H1 (cell line): ENCODE measurements at regions not wholly inside any gene's neighbourhood (a gene's known extent, or its start where the extent isn't known, plus 50 kb on each side); places are given as distances from the start of the nearest gene placed in this dataset.

ENCODE experiments used
- CTCF ChIA-PET: fragments of 300-600 bp; sonication (Branson Sonifier 250); formaldehyde crosslinking; loops from one replicate; lab custom pipeline; 2021; ENCODE audit not compliant: partially characterized antibody; lab: Charles Lee
- POLR2A ChIA-PET: fragments of 300-600 bp; sonication (Branson Sonifier 250); formaldehyde crosslinking; loops from one replicate; lab custom pipeline; 2021; ENCODE audit warnings: inconsistent platforms; ENCODE audit not compliant: partially characterized antibody; lab: Charles Lee
- DNase-seq, 2 experiments: peaks; one replicate each; pipeline versions ENCODE4 v3.0.0 to v3.0.0-alpha.2; 2010 to 2022; ENCODE audit warnings: low spot score in 2 of 2, low read depth in 1 of 2, mixed read lengths in 1 of 2
- FAIRE-seq: peaks from 2 replicates; lab custom pipeline; 2011; peaks lifted over from hg19 to GRCh38; lab: Jason Lieb, UNC
- H2AFZ ChIP-seq: 2 replicates; pipeline ENCODE4 v1.8.1; 2012; ENCODE audit warnings: low read length, inconsistent platforms
- H2AK5ac ChIP-seq: 2 replicates; pipeline ENCODE4 v1.6.1; 2013; ENCODE audit warnings: low read depth, low read length
- H2BK120ac ChIP-seq: replicated peaks from 2 replicates; pipeline ENCODE3; 2013; ENCODE audit warnings: low read depth, low read length, inconsistent platforms
- H2BK12ac ChIP-seq: 2 replicates; pipeline ENCODE4 v1.6.1; 2013; ENCODE audit warnings: low read depth, low read length
- H2BK15ac ChIP-seq: 2 replicates; pipeline ENCODE4 v1.6.1; 2013; ENCODE audit warnings: low read length
- H2BK20ac ChIP-seq: 2 replicates; pipeline ENCODE4 v1.6.1; 2013; ENCODE audit warnings: low read length
- H2BK5ac ChIP-seq: 2 replicates; pipeline ENCODE4 v1.6.1; 2013; ENCODE audit warnings: low read depth, low read length
- H3K14ac ChIP-seq: 2 replicates; pipeline ENCODE4 v1.6.1; 2013; ENCODE audit warnings: inconsistent platforms; ENCODE audit not compliant: insufficient read length
- H3K18ac ChIP-seq: 2 replicates; pipeline ENCODE4 v1.6.1; 2013; ENCODE audit warnings: low read length; ENCODE audit errors: extremely low read depth
- H3K23ac ChIP-seq: 2 replicates; pipeline ENCODE4 v1.6.1; 2013; ENCODE audit warnings: inconsistent platforms; ENCODE audit not compliant: insufficient read length
- H3K23me2 ChIP-seq: 2 replicates; pipeline ENCODE4 v1.6.1; 2013; ENCODE audit warnings: low read depth, low read length
- H3K27ac ChIP-seq: 2 replicates; pipeline ENCODE4 v1.6.1; 2011; ENCODE audit warnings: low read depth, low read length, inconsistent platforms
- H3K27me3 ChIP-seq, 4 experiments: replicated peaks in 1 of 4; 1 replicate in 1 of 4; 2 replicates in 3 of 4; pipeline versions ENCODE4 v1.6.1 to v1.8.1; 2011 to 2013; ENCODE audit warnings: low read length in 3 of 4, mild to moderate bottlenecking in 3 of 4, inconsistent platforms in 2 of 4, mixed read lengths in 2 of 4, moderate library complexity in 1 of 4; ENCODE audit not compliant: control insufficient read depth in 3 of 4, insufficient read depth in 3 of 4; ENCODE audit errors: extremely low read depth in 1 of 4
- H3K36me3 ChIP-seq, 4 experiments: 2 replicates each; pipeline versions ENCODE4 v1.6.1 to v1.8.1; 2011 to 2013; ENCODE audit warnings: mild to moderate bottlenecking in 4 of 4, low read length in 3 of 4, moderate library complexity in 2 of 4, control low read depth in 1 of 4, inconsistent platforms in 1 of 4; ENCODE audit not compliant: insufficient read depth in 4 of 4, control insufficient read depth in 2 of 4
- H3K4ac ChIP-seq: replicated peaks from 2 replicates; pipeline ENCODE3; 2013; ENCODE audit warnings: low read length, low read depth, mixed read lengths, inconsistent platforms; ENCODE audit not compliant: insufficient read length
- H3K4me1 ChIP-seq, 4 experiments: replicated peaks in 1 of 4; 1 replicate in 1 of 4; 2 replicates in 3 of 4; pipeline versions ENCODE4 v1.6.1 to v1.8.1; 2011 to 2013; ENCODE audit warnings: low read length in 3 of 4, inconsistent platforms in 2 of 4, mixed read lengths in 1 of 4; ENCODE audit not compliant: insufficient read depth in 4 of 4, control insufficient read depth in 3 of 4
- H3K4me2 ChIP-seq, 2 experiments: 2 replicates each; pipeline versions ENCODE4 v1.6.1 to v1.8.1; 2011 to 2013; ENCODE audit warnings: low read depth in 2 of 2, low read length in 2 of 2, control low read depth in 1 of 2, inconsistent platforms in 1 of 2, mild to moderate bottlenecking in 1 of 2; ENCODE audit not compliant: insufficient read depth in 1 of 2
- H3K4me3 ChIP-seq, 4 experiments: fragments of 200-600, 300-600 bp in 1 of 4; sonication (generic), shearing (Covaris generic), sonication (Bioruptor Twin) in 1 of 4; 2 replicates each; pipeline versions ENCODE4 v1.5.1 to v1.8.1; 2011 to 2016; ENCODE audit warnings: low read length in 4 of 4, low read depth in 3 of 4, control low read depth in 2 of 4, inconsistent platforms in 2 of 4, mild to moderate bottlenecking in 2 of 4, mixed read lengths in 1 of 4, moderate library complexity in 1 of 4; ENCODE audit not compliant: insufficient read depth in 2 of 4; ENCODE audit errors: extremely low read depth in 1 of 4
- H3K56ac ChIP-seq: replicated peaks from 2 replicates; pipeline ENCODE3; 2013; ENCODE audit warnings: low read depth, mild to moderate bottlenecking, mixed read lengths, low read length, inconsistent platforms; ENCODE audit not compliant: insufficient read length
- H3K79me1 ChIP-seq: 2 replicates; pipeline ENCODE4 v1.6.1; 2013; ENCODE audit warnings: low read depth, low read length, control low read depth
- H3K79me2 ChIP-seq, 2 experiments: 2 replicates each; pipeline versions ENCODE4 v1.6.1 to v1.8.1; 2012 to 2013; ENCODE audit warnings: low read length in 2 of 2, mild to moderate bottlenecking in 2 of 2, inconsistent platforms in 1 of 2; ENCODE audit not compliant: insufficient read depth in 2 of 2, control insufficient read depth in 1 of 2
- H3K9ac ChIP-seq, 4 experiments: replicated peaks in 1 of 4; 1 replicate in 1 of 4; 2 replicates in 3 of 4; pipeline versions ENCODE4 v1.6.1 to v1.8.1; 2011 to 2013; ENCODE audit warnings: low read depth in 3 of 4, low read length in 3 of 4, control low read depth in 2 of 4, mild to moderate bottlenecking in 2 of 4, moderate library complexity in 2 of 4, inconsistent platforms in 1 of 4; ENCODE audit errors: extremely low read depth in 1 of 4
- H3K9me3 ChIP-seq, 2 experiments: 2 replicates each; pipeline versions ENCODE4 v1.6.1 to v1.8.1; 2012 to 2013; ENCODE audit warnings: mild to moderate bottlenecking in 2 of 2, moderate library complexity in 2 of 2, control low read depth in 1 of 2, inconsistent platforms in 1 of 2, low read depth in 1 of 2, low read length in 1 of 2, mixed read lengths in 1 of 2; ENCODE audit not compliant: insufficient read depth in 2 of 2
- H4K20me1 ChIP-seq, 2 experiments: replicated peaks in 1 of 2; 2 replicates each; pipeline versions ENCODE3 to v1.8.1; 2011 to 2013; ENCODE audit warnings: inconsistent platforms in 2 of 2, low read length in 2 of 2, mild to moderate bottlenecking in 1 of 2; ENCODE audit not compliant: insufficient read depth in 2 of 2, control insufficient read depth in 1 of 2
- H4K5ac ChIP-seq: 2 replicates; pipeline ENCODE4 v1.6.1; 2013; ENCODE audit warnings: low read length, low read depth, mixed read lengths, inconsistent platforms; ENCODE audit not compliant: insufficient read length
- H4K8ac ChIP-seq: 2 replicates; pipeline ENCODE4 v1.8.0; 2013; ENCODE audit warnings: mild to moderate bottlenecking, moderate library complexity, low read length, inconsistent platforms; ENCODE audit not compliant: insufficient read depth; ENCODE audit errors: extremely low read depth
- H4K91ac ChIP-seq: replicated peaks from 2 replicates; pipeline ENCODE3; 2013; ENCODE audit warnings: low read length, mixed read lengths, inconsistent platforms; ENCODE audit not compliant: insufficient read length
- BACH1 ChIP-seq: IDR thresholded peaks from 2 replicates; pipeline ENCODE4 v1.6.1; 2012; ENCODE audit warnings: low read length, improper control_type of control experiment
- BCL11A ChIP-seq, 2 experiments: IDR thresholded peaks; one replicate each; pipeline ENCODE4 v1.6.1; 2011; ENCODE audit warnings: low read depth in 2 of 2, low read length in 2 of 2, mild to moderate bottlenecking in 2 of 2
- CBX5 ChIP-seq: fragments of 300-800, 300-1000 bp; sonication (generic); IDR thresholded peaks from 2 replicates; pipeline ENCODE4 v1.7.1; 2016; ENCODE audit warnings: antibody characterized with exemption, low read length, low read depth
- KDM5A ChIP-seq: fragments of 200-600 bp; IDR thresholded peaks from 2 replicates; pipeline ENCODE4 v1.7.1; 2012; ENCODE audit warnings: mild to moderate bottlenecking, low read length, inconsistent platforms, mixed read lengths
- POLR2AphosphoS5 ChIP-seq: IDR thresholded peaks from 2 replicates; pipeline ENCODE4 v1.6.1; 2011; ENCODE audit warnings: low read depth, low read length
- RAD21 ChIP-seq, 2 experiments: IDR thresholded peaks in 1 of 2; conservative IDR thresholded peaks in 1 of 2; 2 replicates each; pipeline ENCODE4 v1.6.1; 2011; ENCODE audit warnings: low read depth in 2 of 2, low read length in 2 of 2, improper control_type of control experiment in 1 of 2, inconsistent platforms in 1 of 2, mild to moderate bottlenecking in 1 of 2, moderate library complexity in 1 of 2
- RBBP5 ChIP-seq: IDR thresholded peaks from 2 replicates; pipeline ENCODE4 v1.7.1; 2012; ENCODE audit warnings: low read depth, mild to moderate bottlenecking, inconsistent platforms, low read length, moderate library complexity, borderline replicate concordance
- SAP30 ChIP-seq: fragments of 300-600 bp; sonication (generic); IDR thresholded peaks from 2 replicates; pipeline ENCODE4 v1.7.1; 2012; ENCODE audit warnings: low read length, moderate library complexity, mild to moderate bottlenecking, inconsistent platforms; ENCODE audit not compliant: insufficient read depth, insufficient replicate concordance
- TAF7 ChIP-seq: optimal IDR thresholded peaks from 2 replicates; pipeline ENCODE3; 2011; ENCODE audit warnings: low read depth, mild to moderate bottlenecking, inconsistent platforms, low read length, moderate library complexity, borderline replicate concordance
- WGBS, 2 experiments: shearing (Covaris generic) in 1 of 2; methylation state at CpG; one replicate each; pipeline versions ENCODE4 v1.1.6 to v1.1.7; 2013 to 2015; ENCODE audit warnings: low lambda C conversion rate in 2 of 2, mixed read lengths in 2 of 2, inconsistent platforms in 1 of 2, low coverage in 1 of 2, missing lambda C conversion rate in 1 of 2; ENCODE audit not compliant: insufficient replicate concordance in 2 of 2, insufficient coverage in 1 of 2, insufficient read length in 1 of 2; ENCODE audit errors: extremely low coverage in 1 of 2, missing lambda C conversion rate in 1 of 2; 5-methylcytosine and 5-hydroxymethylcytosine counted together
- TF ChIP-seq, protein P1 (sequence below), 3 experiments: IDR thresholded peaks; 1 replicate in 2 of 3; 2 replicates in 1 of 3; pipeline versions ENCODE4 v1.5.1 to v1.6.1; 2011; ENCODE audit warnings: low read length in 3 of 3, mild to moderate bottlenecking in 3 of 3, inconsistent platforms in 2 of 3, low read depth in 1 of 3, moderate library complexity in 1 of 3; ENCODE audit not compliant: insufficient read depth in 1 of 3; ENCODE audit errors: control extremely low read depth in 1 of 3

DNA sequence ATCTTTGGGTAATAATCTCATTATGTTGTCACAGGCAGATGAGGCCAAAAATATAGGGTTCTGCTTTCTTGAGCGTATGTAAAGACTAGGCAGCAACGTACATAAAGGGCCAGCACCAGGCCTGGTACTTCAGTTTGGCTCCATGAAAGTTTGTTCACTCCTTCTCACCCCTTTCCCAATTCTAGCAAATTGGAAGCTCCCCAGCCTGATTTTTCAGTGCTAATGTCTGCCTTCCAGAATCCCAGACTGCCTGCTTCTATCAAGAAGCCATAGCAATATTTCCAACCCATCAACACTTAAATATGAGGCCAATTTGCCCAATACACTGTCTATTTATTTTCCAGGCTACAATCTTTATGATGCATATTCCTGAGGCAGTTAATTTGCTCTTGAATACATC lies 93.4 kb upstream of the PTPRT start:
- Histone ChIP-seq H3K14ac (no peak overlapping the region), H3K27ac (no peak overlapping the region), H3K9ac (no peak overlapping the region), H3K27me3 (no peaks in the 10 kb centered on the region), H2BK15ac (no peak overlapping the region), H3K9me3 (peaks cover 0 to 4% of the 10 kb centered on the region in 2 experiments; a peak in 2 of 4 replicates), H3K56ac (no peak overlapping the region), H2BK120ac (no peak overlapping the region), H4K5ac (no peak overlapping the region), H3K79me2 (no peaks in the 10 kb centered on the region), H3K23me2 (no peaks in the 10 kb centered on the region), H3K4ac (no peak overlapping the region), H2BK12ac (no peak overlapping the region), H4K91ac (no peak overlapping the region), H3K23ac (no peak overlapping the region), H2AK5ac (no peak overlapping the region), H3K36me3 (no peaks in the 10 kb centered on the region), H3K4me3 (no peak overlapping the region), H3K4me1 (no peaks in the 10 kb centered on the region), H3K79me1 (no peaks in the 10 kb centered on the region), H3K4me2 (no peak overlapping the region), H2BK20ac (no peak overlapping the region), H4K20me1 (no peaks in the 10 kb centered on the region), H2BK5ac (no peak overlapping the region), H2AFZ (no peak overlapping the region), H4K8ac (no peak overlapping the region), H3K18ac (no peak overlapping the region)
- no peak for TF ChIP-seq KDM5A
- TF ChIP-seq POLR2AphosphoS5 = no peak
- no peak for TF ChIP-seq TAF7
- TF ChIP-seq SAP30 = no peak
- TF ChIP-seq BCL11A (IDR thresholded peaks at IDR 0.05; ENCODE audit: low read depth in 2 of 2, low read length in 2 of 2) = no peak
- no peak for TF ChIP-seq BACH1
- no peak for TF ChIP-seq RBBP5
- no peak for TF ChIP-seq RAD21 (IDR thresholded peaks at IDR 0.05 in 1 of 2, conservative IDR thresholded peaks at IDR 0.05 in 1 of 2; ENCODE audit: low read depth in 2 of 2, low read length in 2 of 2)
- TF ChIP-seq, protein P1, sequence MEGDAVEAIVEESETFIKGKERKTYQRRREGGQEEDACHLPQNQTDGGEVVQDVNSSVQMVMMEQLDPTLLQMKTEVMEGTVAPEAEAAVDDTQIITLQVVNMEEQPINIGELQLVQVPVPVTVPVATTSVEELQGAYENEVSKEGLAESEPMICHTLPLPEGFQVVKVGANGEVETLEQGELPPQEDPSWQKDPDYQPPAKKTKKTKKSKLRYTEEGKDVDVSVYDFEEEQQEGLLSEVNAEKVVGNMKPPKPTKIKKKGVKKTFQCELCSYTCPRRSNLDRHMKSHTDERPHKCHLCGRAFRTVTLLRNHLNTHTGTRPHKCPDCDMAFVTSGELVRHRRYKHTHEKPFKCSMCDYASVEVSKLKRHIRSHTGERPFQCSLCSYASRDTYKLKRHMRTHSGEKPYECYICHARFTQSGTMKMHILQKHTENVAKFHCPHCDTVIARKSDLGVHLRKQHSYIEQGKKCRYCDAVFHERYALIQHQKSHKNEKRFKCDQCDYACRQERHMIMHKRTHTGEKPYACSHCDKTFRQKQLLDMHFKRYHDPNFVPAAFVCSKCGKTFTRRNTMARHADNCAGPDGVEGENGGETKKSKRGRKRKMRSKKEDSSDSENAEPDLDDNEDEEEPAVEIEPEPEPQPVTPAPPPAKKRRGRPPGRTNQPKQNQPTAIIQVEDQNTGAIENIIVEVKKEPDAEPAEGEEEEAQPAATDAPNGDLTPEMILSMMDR (IDR thresholded peaks at IDR 0.05; ENCODE audit: control extremely low read depth in 1 of 3, insufficient read depth in 1 of 3, low read depth in 1 of 3, low read length in 3 of 3) = no peak
- no peak for TF ChIP-seq CBX5
- ChIA-PET CTCF (interaction anchor here (1.2 to 1.5 kb wide), 2 partner anchors 78 to 126 kb away, joined by 3 to 4 read pairs; no protein-coding TSS in a partner anchor), POLR2A (no interaction called here)
- DNase-seq (no peak), FAIRE-seq (no peak)
- WGBS, 2 experiments = 84% methylated on average over 2 of the region's 2 CpGs; no CpG with 5 or more reads in 1 of the 2 experiments
